ENCODE measurements at regions not wholly inside any gene's neighbourhood (a gene's known extent, or its start where the extent isn't known, plus 50 kb on each side); places are given as distances from the start of the nearest gene placed in this dataset.

DNA sequence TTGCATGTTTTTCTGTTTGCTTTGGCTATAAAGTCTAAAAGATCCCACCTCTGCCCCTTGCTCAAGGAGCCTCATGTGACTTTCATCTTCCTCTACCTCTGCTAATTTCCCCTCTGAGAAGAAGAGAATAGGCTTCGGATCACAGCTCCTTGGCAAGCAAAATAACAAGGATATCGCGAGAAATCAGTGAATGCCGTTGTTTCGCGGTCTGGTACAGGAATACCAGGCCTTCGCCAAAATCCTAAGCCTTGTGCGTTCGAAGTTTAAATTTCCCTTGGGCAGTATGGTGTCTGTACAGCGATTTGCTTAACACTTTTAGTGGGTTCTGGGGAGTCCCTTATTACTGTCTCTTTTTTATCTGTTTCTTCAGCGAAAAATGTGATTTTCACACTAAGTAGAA lies 142.3 kb downstream of the IRF8 start:
- DNase-seq, result no peak

DNA sequence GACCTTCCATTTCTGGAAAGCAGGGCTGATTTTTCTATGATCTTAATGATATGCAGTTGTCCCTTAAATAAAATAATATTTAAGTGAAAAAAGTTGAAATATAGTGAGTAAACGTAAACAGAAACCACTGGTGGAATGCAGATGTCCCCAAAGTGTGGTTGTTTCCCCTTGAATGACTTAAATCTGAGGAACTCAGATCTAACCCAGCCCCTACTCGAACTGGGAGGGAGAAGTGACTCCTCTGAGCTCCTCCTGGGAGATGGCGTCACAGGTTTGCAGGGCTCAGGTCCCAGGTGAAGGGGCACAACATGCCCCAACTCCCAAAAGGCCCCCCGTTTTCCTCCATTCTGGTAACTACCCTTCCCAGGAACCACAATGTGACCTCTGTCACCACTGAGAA lies 142.8 kb downstream of the IRF8 start:
- no peak for DNase-seq

DNA sequence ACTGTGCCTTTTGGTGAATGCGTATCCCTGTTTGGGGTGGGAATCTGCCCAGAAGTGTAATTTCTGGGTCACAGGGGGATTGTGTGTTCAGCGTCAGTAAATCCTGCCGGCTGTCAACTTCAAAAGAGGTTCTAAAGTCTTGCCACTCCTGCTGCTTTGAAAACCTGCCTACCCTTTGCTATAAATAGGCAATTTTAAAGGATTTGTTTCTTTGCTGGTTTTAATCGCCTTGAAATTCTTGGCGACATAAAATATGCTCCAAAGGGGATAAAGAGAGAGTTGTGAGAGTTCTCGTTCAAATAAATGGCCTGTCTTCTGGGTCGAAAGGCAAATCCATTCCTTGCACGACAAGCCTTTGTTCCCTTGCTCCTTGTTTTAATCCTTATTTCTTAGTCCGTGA lies 143.4 kb downstream of the IRF8 start:
- DNase-seq, result no peak

DNA sequence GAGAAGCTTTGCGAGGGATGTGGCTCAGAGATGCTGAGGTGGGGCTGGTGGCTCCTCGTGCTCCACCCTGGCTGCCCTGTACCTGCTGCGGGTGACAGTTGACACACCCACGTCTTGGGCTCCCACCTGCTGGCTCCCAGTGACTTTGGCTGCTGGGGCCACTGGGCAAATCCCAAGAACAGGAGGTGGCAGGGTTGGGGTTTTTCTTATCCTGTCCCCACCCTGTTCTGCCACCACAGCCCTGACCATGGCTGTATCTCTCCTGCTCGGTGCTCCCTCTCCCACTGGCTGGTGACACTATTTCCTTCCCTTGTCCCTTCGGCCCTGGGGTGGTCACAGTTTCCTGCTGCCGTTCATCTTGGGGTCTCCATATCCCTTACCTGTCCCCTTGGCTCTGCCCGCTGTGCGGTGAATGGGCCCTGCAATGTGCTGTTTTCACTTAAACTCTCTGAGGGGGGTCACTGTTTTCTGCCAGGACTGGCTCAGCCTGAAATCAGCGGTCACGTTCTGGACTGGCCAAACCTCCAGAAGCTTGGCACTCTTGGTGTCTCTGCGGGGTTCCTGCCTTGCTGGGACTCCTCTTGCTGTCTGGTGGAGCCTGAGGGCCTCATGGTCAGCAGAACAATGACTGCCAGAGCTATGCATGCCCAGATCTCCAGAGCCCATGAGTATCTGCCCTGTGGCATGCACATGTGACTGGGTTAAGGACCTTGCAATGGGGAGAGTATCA lies 144.2 kb downstream of the IRF8 start:
- DNase-seq, result no peak

DNA sequence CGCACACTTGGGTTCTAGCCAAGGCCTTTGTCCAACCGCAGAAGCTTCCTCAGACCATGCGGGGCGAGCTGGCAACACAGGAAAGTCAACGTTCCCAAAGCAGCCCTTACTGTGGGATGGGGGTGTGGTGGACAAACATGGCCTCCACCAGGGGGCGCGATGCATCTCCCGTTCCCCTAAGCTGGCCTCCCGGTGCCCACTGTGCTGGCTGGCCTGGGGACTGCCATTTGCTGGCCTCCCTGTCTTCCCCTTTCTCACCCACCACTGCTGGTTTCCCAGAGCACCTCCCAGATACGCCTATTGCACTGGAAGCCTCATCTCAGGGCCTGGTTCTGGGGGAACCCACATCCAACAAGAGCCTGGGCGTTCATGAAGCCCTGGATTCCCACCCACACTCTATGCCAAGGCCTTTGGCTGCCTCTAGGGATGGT lies 145.3 kb downstream of the IRF8 start:
- no peak for DNase-seq

DNA sequence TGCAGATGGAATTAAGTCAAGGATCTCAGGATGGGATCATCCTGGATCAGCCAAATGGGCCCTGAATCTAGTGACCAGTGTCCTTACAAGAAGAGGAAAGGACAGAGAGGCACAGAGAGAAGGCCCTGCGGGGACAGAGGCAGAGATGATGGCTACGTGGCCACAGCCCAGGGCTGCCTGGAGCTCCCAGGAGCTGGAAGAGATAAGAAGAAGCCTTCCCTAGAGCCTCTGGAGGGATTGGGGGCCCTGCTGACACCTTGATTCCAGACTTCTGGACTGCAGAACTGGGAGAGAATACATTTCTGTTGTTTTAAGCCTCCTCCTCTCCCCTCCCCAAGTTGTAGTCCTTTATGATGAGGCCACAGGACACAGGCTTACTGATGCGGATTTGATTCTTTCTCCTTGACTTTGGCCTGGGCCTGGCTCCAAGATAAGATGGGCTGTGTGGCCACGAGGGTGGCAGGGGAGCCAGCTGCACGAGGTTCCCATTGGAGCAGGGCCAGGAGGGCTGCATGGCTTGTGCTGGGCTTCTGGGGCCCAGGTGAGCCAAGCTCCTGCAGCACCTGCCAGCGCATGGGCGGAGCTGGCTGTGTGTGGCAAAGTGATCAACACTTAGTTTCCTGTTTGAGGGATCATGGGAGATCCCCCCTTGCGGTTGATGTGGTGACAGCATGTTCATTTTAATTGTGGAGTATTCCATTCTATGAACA lies 146.1 kb downstream of the IRF8 start:
- DNase-seq, result no peak

DNA sequence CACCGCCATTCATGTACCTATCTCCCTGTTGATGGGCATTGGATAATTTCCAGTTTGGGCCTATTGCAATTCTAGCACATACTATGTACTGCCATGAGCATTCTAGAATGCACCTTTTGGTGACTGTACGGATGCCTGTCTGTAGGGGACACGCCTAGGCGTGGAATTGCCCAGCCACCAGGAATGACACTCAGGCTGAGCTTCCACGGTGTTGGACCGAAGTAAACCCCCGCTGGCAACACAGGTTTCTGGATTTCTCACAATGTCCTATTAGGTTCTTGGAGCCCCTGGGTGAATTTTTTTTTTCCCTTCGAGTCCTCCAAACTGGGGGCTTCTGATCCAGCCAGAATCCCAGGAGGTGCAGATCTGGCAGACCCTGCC lies 146.6 kb downstream of the IRF8 start:
- no peak for DNase-seq

DNA sequence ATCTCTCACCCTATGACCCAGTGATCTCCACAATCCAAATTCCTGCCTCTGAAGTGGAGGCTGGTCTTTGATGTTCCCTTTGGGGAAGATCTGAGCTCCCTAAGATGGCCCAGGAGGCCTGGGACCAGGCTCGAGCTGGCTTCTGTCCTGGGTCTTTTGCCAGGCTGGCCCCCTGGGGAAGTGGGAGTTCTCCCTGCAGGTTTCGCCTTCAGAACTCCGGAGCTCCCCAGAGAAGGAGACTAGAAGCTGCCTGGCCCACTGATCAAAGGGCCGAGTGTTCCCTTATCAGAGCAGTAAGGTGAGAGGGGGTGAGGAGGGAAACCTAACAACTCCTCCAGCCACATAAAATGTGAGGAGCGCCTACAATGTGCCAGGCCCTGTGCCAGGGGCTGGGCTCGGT lies 147.1 kb downstream of the IRF8 start:
- no peak for DNase-seq

DNA sequence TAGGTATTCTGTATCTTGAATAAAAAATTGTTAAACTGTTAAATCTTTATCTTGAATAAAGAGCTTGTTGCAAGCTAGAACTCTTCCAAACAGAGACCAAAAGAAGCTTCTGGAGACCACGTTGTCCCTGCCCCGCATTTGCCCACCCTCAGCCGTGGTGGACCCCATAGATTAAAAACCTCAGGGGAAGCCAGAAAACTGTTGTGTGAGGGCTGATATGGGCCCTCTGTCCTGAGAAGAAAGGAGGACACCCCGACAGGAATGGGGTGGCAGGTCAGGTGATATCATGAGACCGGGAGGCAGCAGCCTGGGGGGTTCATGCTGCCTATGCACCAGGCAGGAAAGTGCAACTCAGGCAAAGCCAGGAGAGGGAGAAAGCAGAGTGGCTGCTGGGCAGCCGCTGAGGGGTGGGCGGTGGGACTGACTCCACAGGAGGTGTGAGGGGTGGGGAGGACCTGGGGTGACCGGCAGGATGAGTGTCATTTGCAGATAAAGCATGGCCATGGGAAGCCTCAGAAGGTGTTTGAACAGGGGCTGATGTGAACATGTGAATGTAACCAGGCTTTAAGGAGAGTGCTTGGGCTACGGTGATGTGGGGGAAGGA lies 147.8 kb downstream of the IRF8 start:
- no peak for DNase-seq

DNA sequence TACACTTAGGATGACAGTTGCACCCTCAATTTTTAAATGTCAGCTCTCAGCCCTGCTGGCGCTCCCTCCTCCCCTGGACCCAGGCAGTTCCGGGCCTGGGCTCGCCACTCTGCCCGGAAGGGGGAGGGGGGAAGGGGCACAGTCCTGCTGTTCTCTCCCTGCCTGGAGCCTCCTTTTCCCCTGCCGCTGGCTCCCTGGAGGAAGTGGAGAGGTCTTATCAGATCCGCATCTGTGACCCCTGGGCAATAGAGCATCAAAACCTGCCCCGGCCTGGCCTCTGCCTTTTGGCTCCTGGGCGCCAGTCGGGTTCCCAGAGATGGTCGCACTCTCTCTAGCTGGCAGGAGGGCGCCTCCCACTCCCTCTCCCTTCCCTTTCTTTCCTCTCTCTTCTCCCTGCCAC lies 149.3 kb downstream of the IRF8 start:
- no peak for DNase-seq

DNA sequence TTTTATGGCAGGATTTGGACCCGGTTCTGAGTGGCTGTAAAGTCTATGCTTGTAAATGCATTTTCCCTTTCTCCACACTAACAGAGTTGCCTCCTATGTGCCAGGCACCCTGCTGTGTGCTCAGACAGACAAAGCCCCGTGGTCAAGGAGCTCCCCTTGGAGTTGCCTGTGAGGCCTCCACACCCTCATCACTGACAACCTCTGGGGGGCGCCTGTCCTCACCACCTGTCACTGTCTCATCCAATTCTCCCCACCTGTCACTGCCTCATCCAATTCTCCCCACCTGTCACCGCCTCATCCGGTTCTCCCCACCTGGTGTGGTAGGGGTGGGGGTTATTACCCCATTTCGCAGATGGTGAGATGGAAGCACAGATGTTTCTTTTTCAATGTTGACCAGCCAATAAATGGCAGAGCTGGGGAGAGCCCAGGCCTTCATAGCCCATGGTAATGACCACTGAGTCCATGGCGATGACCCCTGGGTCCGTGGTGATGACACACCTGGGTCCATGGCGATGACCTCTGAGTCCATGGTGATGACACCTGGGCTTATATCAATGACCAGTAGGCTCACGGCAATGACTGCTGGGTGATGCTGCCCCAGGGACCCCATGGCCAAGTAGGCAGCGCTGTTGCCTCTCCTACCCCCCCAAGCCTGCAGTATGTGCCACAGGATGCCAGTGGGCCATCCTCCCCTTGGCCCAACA lies 150.1 kb downstream of the IRF8 start:
- DNase-seq, result no peak

DNA sequence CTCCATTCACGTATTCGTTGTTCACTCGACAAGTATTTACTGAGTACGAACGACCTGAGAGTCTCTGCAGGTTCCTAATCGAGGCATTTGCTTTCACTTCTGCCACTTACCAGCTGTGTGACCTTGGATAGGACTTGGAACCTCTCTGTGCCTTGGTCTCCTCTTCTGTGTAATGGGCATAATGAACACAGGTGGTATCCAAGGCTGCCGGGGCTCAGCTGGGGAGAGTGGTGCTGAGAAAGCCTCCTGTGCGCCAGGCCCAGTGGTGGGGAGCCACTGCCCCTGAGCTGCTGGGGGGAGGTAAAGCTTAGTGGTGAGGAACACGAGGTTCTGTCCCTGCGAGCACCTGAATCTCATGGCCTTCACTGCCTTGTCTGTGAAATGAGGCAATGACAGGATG lies 150.7 kb downstream of the IRF8 start:
- DNase-seq, result no peak

DNA sequence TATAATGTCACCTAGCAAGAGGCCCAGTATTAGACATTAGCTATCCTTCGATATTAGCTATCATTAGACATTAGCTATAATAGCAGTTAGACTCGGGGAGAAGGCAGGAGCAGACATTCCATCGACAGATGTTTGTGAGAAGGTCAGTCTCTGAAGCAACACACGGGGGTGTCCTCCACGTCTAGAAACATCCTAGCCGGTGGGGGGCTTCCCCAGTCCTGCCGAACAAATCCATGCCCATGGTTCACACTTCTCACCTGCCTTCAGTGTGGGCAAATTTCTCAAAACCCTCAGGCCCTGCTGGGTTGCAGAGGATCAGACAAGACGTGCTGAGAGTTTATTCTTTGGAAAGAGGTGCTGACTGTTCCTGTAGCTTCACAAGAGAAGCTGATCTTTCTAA lies 151.1 kb downstream of the IRF8 start:
- no peak for DNase-seq

DNA sequence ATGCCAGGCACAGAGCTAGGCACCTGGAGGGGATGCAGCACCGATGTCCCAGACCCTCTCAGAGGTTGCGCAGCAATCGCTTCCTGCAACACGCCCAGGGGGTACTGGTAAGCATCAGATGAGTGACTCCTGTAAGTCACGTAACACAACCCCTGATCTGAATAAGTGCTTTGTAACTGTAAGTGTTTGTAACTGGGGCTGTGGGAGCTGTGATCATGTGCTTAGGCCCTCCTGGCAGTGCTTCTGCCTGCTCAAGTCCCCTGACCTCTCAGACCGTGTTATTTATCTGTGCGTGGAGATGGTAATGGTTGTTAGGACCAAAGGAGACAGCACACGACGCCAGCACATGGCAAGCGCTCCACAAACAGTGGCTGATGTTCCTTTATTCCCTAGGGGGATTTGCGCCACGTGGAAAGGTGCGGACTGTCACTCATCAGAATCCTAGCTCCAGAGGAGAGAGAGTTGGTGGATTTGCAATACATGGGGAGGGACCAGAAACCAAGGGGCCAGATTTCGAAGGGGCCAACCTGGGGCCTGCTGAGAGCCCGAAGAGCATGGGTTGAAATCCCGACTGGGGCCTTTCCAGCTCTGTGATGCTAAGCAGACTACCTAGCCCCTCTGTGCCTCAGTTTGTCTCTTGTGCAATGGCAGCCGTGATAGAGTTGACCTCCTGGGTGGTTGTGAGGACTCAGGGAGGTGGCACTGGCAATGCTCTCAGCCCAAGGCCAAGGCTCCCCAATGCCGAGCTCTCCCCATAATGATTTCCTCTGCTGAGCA lies 151.8 kb downstream of the IRF8 start:
- DNase-seq, result no peak

DNA sequence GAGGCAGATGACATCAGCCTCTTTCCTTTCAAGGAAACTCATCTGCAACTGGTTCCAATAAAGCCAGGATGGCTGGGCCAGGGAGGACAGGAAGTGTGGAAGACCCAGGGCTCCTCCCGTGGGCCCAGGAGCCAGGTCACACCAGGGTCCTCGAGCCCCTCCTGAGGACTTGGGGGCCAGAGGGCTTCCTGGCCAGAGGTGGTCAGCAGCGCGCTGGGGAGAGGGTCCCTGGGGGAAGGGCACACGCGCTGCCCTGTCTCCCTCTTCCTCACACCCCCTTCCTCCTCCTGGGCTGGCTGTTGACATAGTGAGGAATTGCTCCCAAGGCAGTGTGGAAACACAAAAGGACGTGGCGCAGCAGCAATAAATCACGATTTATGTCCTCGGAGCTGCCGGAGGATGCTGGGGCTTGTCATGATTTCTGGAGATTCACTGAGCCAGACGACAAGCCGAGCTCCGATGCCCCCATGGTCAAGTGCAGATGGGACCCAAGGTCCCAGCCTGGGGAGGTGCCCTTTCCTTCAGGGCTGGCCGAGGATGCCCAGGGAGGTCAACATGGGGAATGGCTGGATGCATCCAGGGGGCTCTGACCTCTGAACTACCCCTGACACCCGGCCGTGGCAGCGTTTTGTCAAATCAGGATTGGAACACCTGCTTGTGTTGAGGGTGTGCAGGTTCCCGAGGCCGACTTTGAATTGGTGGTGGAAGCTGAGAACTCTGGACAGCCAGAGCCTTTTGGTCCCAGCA lies 152.6 kb downstream of the IRF8 start:
- DNase-seq, result no peak

DNA sequence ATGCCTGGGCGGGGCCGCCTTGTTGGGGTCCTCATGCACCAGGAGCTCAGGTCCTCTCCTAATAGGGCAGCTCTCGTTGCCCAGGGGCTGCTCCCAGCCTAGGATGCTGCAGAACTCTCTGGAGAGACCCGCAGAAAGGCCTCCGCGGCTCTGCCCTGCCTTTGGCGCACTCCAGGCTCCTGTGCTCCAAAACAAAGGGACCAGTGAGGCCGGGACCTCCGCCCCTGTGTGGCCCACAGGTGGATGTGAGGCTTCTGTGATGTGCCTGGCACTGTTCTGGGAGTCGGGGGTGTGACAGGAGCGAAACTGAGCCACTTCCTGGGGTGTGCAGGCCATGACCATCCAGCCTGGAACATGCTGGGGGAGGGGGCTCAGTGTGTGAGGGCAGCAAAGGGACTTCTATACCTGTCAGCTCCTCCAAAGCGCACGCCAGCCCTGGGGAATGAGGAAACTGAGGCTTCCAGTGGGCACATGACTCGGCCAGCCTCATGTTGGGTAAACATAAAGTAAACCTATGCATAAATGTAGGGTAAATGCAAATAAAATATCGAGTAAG lies 153.2 kb downstream of the IRF8 start:
- no peak for DNase-seq

DNA sequence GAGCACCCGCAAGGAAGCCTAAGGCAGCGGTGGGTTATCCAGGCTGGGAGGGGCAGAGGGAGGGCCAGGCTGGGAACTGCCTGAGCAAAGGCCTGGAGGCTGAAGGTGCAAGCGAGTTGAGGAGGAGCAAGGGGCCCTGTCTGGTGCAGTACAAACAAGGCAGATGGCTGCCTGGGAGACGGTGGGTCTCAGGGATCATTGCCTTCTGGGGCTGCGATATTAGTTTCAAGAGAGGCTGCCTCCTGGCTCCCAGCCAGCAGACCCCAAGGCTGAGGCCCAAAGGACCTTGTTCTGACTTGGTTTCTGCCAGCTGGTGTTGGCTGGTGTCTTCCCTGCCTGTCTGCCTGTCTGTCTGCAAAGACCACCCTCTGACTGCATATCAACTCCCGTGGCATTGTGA lies 154.0 kb downstream of the IRF8 start:
- DNase-seq, result no peak

DNA sequence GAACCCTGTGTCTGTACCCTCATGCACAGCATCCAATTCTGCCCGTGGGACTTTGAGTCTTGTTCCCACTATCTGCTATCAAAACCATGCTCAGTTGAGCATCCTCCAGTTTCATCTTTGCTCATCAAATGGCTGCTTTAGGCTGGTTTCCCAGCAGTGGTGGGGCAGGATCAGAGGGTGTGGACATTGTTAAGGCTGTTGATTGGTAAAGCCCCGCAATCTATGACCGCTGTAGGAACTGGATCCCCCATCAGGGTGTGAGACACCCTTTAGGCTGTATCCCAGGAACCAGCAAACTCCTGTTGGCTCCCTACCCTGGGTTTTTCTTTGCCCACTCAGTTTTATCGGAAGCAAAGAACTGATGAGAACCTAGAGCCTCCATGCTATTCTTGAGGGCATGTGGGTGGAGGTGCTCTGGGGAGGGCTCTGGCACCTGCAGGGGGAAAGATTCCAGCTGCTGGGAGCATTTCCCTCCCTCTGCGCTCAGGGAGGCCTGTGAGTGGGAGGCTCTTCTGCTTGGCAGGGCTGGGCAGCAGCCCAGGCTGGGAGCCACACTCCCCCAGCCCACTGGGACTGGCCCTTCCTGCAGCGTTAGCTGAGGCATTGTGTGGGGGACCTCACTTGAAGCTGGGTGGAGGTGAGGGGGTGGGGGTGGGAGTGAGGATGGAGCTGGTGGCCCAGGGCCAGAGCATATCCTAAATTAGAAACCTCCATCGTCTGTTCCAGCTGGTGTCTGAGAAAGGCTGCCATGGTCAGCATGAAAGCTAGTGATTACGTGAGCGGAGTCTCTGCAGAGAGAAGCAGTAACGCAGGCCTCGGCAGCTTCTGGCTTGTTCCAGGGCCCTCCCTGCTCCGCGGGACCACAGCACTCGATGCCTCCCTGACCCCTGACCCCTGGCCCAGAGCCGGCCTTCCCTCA lies 160.6 kb downstream of the IRF8 start:
- DNase-seq, result peak in 1 of 2 donors; percentile 5

DNA sequence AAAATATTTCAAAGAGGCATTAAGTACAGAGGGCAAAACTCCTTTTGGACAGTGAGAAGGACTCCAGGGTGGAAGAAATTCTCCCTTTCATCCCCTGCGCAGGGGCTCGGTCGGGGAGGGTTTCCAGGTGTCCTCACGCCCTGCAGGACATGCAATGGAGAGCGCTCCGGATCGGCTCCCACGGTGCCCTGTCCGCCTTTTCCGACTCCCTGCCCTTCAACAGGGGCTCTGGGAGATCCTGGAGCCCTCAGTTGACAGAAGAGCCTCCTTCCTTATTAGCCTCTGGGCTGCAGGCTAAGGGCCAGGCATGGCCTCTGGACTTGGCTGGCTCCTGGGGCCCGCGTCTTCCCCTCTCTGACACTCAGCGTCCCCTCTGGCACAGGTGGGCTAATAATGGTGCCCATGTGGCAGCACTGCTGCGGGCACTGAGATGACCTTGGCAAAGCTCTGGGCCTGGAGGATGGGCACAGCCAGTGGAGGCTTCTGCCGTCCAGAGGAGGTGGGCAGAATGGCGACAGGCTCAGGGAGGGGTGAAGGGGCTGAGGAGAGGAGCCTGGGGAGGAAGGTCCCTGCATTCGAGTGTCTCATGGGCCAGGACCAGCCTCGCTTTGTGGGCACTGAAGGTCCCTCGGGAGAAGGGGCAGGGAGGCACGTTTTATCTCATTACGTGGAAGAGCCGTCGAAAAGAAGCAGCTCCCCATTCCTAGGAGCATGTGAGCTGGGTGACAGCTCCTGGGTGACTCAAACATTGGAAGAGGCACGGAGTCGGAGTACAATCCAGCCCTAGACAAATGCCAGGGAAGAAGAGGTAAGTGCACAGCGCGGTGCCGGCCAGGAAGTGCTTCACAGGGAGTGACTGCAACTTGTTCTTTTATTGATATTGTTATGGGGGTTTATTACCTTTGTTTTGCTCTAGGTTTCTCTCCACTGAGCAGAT lies 161.7 kb downstream of the IRF8 start:
- DNase-seq, result no peak

DNA sequence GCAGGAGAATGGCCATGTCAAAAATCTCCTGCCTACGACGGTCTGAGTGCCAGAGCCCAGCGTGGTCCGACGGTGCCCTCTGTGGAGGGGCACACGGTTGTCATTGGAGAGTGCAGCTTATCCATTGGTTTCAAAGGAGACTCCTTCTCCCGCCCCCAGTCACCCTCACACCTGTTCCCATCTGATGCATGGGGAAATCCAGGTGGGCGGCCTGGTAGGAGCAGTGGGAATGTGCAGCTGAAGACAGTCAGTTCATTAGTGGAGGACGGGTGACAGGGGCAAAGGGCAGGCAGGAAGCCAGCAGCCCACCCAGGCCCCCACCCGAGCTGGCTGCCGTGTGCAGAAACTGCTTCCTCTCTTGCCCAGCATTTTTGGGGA lies 162.3 kb downstream of the IRF8 start:
- no peak for DNase-seq
